ENCODE measurements at regions not wholly inside any gene's neighbourhood (a gene's known extent, or its start where the extent isn't known, plus 50 kb on each side); places are given as distances from the start of the nearest gene placed in this dataset.

DNA sequence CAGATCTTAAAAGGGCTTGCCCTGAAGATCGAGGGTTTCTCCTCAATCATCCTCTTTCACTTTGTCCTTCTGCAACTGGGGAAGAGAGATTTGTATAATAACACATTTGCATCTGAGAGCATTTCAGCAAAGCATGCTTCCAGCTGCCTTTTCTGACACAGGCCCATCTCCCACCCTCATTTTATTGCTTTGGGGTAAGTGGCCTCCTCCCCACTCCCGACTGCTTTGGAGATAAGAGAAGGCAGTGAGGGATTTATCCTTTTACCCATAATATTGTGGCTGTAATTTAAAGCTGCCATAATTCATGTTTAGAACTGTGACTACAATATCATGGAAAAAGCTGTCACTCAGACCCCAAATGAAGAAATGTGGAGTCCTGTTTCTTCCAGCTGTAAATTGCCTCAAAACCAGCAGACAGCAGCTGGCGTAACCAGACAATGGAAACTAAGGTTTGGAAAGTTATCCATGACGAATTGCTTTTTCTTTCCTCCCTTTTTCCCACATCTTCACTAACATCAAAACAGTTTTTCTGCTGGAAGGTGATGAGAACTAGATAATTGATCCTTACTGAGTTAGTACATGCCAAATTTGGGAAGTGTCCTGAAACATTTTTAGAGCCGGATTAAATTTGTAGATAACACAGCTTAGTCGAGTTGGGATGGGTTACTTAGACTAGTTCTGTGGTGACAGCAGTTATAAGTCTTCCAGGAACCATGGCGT lies 104.2 kb upstream of the PFN2 start:
- no peak for DNase-seq (ENCODE audit: low read depth in 2 of 3, low spot score in 2 of 3)

DNA sequence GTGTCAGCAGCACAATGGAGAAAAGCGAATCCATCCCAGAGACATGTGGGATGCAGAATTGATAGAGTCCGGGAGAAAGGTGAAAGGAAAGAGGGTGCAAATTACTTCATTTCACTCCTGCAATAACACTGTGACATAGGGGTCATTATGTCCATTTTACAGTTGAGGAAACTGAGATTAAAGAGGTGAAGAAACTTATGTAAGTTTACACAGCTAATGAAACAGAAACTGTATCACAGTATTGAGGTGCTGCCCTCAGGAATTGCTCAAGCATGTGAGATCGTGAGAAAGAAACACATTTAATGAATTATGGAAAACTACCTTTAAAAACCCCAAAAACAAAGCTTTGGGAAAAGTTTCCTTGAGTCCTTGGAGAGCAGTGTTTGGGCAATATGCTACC lies 103.6 kb upstream of the PFN2 start:
- no peak for DNase-seq (ENCODE audit: low read depth in 2 of 3, low spot score in 2 of 3)

DNA sequence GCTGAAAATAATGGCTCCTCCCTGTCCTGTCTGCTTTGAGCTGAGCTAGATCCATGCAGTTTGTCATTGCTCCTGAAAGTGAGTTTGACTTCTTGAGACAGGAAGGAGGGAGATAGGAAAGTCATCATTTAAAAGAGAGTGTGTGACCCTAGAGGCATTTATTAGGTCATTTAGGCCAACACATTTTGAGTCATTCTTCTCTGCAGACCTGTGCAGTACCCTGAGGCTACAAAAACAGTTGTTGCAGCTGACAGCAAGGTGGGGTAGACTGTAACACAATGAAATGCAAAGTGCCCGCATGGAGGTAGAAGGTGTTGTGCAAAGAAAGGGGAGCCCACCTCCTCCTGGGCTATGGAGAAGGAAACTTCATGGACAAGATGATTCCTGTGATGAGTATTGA lies 102.8 kb upstream of the PFN2 start:
- no peak for DNase-seq (ENCODE audit: low read depth in 2 of 3, low spot score in 2 of 3)

DNA sequence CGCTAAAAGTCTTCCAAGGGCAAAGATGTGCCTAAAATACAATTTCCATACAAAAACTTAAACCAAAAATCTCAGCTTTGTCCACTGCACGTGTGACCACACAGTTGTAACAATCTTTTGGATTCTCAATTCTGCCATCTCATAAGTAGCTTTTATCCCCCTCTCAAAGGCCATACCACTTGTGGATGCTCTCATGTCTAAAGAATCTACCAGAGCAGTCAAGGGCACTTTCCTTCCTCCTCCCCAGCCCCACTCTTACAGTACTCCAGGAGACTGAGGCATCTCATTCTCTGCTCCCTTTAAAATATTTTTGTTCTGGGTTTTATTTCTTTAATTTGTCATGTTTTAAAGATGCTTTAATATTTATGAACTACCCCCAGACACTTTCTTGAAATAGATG lies 102.3 kb upstream of the PFN2 start:
- DNase-seq (ENCODE audit: low read depth in 2 of 3, low spot score in 2 of 3) = no peak

DNA sequence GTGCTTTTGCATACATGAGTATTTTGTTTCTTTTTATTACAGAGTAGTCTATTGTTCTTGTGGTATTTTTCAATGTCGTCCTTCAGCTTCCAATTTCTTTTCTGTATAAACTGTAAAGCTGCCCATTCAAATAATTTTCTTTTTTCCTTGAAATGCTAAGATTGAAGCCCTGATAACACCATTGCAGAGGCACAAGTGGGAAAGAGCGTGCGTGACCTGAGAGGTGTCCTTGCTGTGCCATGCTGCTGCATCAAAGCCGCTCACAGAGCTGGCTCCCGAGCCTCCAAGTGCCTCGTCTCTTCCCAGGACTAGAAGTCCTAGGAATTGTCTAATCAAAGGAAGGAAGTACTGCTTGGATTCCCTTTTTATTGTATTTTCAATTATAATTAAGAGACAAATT lies 101.9 kb upstream of the PFN2 start:
- DNase-seq (ENCODE audit: low read depth in 2 of 3, low spot score in 2 of 3) = no peak

DNA sequence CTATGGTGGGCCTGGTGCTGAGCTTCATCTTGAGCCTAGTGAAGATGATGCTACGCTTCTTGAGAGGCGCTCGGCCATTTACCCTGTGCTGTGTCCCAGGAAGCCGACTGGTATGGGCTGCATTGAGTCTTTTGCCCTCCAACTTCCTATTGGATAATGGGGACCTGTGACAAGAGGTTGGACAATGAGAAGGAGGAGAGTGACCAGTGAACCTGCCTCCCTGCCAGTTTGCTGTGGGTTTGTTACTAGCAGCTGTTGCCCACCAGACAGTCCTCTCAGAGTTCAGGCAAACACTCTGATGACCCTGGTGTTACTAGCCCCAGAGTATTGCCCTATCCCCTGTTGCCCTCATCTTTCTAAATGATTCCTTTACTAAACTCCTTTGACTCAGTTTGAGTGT lies 99.6 kb upstream of the PFN2 start:
- DNase-seq (ENCODE audit: low read depth in 2 of 3, low spot score in 2 of 3) = no peak

DNA sequence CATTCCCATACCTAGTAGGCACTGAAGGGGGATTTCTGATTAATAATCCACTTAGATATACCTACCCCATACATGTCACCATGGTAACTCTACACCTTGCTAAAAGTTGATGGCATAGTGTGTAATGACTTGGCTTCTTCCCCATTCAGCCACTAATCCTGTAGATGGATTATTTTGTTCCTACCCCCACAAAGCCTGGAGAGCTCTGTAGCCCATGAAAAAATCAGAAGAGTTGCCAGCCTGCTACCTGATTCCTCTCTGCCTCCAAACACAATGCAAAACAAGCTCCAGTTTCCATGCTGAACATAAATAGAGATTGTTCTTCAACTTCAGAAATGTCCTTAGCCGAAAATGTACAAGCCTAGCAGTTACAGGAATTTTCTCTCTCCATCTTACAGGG lies 98.9 kb upstream of the PFN2 start:
- no peak for DNase-seq (ENCODE audit: low read depth in 2 of 3, low spot score in 2 of 3)

DNA sequence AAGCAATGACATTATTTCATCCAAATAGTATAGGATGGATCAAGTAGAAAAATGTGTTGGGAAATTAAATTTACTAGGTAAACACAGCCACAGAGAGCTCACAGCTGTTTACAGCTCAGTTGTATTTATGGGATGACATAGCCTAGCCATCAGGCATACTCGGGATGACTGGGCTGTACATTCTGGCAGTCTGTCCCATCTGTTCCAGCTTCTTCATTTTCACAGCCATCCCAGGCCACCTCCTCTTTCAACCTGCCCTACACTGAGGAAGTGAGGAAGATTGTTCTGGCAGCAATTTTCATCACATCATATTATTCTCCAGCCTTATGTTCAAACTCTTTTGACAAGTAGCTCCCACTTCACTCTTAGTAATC lies 98.4 kb upstream of the PFN2 start:
- no peak for DNase-seq (ENCODE audit: low read depth in 2 of 3, low spot score in 2 of 3)

DNA sequence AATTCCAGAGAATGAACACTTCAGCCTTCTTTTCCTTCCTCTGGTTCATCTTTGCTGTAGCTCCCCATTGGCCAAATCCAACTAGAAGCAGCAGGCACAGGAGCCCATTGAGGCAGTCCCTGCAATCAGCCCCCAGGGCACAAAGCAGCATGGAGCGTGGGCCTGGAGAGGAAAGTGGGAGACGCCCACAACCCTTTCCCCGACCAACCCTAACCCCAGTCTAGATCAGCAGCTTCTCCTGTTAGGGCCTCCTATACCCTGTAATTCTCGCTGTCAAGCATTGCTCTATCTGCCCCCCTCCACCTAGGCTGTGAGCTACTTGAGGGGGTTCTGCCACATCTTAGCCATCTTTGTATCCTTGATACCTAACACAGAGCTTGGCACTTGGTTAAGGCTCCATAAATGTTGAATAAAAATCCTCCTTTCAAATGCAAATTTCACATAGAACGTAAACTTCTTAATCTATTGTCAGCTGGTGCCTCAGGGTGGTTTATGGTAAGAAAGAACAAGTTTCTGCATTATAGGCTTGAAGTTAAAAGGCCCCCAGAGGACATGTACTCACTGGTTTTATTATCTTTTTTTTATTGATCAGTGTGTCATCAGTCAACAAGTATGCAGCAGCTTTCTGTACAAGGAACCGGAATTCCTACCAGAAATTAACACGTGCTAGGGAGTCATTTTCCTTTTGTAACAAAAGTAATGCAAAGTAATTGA lies 97.9 kb upstream of the PFN2 start:
- no peak for DNase-seq (ENCODE audit: low read depth in 2 of 3, low spot score in 2 of 3)

DNA sequence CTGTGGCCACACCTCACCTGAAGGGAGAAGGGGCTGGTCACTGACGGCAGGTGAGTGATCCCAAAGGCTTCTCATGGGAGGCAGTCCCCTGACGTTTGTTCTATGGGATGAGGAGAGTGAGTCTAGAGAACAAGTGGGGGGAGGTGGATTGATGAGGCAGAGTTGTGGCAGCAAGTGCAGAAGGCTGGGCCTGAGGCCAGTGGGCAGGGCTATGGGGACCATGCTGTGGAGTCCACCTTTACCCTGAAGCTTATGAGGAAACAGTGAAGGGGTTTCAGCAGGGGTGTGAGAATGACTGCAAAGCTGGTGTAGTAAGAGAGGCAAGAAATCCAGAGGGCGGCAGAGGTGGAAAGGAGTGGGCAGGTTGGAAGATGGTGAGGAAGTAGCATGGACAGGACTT lies 96.9 kb upstream of the PFN2 start:
- no peak for DNase-seq (ENCODE audit: low read depth in 2 of 3, low spot score in 2 of 3)

DNA sequence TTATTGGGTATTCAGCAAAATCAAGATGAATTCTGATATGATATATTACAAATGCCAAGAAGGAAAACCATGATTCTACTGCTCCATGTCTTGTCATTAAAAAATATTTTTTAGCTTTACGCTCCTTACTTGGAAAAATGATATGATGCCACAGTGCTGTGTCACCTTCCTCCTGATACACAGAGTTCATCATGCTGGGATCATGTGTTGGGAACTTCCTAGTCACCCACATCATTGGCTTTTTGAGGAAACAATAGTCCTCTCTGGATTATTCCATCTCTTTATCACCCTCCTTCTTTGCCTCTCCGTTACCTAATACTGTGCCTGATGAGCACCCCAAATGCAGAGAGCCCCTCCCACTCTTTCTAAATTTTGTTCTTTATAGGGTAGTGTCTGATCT lies 94.3 kb upstream of the PFN2 start:
- DNase-seq (ENCODE audit: low read depth in 2 of 3, low spot score in 2 of 3) = no peak

DNA sequence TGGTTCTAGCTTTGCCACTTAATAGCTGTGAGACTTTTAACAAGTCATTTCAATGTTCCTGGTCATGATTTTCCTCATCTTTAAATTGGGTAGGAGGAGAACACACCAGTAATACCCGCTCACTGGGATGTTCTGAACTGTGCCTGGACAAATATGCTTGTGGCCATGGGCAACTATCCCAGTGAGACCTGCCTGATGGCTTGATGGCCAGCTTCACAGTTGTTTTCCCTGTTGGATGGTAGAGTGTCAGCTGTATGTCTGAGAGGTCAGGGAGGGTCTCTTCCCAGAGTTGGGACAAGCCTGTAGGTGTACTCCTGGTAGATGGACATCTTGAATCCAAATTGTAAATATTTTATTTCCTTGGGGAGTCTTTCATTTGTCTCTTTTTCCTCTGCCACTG lies 92.5 kb upstream of the PFN2 start:
- no peak for DNase-seq (ENCODE audit: low read depth in 2 of 3, low spot score in 2 of 3)

DNA sequence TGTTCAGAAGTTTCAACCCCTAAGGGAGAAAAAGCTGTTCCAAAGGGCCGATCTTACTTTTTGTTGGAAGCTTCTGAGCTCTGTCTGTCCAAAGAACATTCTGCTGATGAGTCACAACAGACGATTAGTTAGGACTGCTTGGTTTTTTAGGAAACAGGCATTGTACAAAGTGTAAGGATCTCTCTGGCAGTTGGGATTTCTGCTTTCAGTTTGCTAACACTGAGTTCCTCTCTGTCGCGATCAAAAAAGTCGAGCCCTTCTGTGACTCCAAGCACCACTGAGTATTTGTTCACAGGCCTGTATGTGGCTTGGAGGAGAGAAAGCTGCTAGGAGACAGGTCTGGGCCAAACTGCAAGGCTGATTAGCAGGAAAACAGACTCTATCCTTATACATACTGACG lies 91.8 kb upstream of the PFN2 start:
- no peak for DNase-seq (ENCODE audit: low read depth in 2 of 3, low spot score in 2 of 3)

DNA sequence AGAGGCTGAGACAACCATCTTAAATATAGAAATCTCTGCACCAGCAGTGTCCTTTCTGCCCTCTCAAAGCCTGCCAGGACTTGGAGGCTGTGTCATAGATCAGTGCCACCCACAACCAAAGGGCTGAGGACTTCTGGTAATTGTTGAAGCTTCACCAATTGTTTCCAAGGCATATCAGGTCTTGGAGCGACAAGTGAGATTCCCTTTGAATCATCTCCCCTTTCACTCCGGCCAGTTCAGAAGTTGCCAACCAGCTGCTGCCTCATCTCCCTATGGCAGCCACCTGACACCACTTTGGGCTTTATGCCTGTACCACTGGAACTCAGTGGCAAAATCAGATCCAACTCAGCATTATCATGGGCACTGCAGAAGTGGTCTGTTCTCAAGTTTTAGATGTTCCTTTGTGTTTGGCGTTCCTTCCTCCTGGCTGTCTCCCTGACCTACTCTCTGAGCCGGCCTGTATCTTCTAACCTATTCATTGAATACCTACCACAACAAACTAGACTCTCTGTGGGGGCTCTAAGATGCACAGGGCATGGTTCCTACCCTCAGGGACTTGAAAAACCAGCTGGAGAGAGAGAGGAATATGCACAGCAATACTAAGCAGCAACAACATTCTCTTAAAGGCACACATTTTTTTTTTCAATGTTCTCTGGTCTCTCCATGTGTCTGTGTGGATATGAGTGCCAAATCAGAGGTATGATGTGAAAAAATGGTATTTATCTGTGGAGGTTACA lies 90.8 kb upstream of the PFN2 start:
- DNase-seq (ENCODE audit: low read depth in 2 of 3, low spot score in 2 of 3) = no peak

DNA sequence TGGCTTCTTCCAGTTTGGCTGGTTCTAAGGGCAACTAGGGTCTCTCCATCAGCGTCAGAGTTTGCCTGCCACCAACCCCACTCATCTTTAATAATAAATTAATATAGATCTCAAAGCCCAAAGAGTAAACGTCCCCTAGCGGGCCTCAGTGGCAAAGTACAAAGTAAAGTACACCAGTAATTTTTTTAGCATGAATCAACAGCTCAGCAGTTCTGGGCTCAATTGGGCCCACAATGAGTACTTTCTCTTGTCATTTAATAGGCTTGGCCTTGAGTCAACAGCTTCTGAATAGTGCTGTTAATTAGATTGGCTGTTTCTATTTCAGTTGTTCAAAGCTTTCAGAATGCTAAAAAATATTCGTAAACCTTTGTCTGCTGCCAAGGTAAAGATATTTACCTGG lies 89.0 kb upstream of the PFN2 start:
- no peak for DNase-seq (ENCODE audit: low read depth in 2 of 3, low spot score in 2 of 3)

DNA sequence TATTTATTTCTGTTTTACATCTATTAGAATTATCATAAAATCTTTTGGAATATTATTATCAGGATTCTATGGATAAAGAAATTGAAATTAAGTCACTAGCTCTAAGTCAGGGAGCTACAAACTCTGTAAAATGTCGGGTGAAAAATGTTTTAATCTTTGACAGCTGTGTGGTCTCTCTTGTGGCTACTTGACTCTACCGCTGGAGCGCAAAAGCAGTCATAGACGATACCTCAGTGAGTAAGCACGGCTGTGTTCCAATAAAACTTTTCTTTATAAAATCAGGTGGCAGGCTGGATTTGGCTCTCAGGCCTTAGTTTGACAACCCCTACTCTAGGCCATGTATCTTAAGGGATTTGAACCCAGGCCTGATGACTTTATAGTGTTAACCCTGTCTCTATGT lies 88.5 kb upstream of the PFN2 start:
- DNase-seq (ENCODE audit: low read depth in 2 of 3, low spot score in 2 of 3) = peak in 1 of 3 donors; percentile 51

DNA sequence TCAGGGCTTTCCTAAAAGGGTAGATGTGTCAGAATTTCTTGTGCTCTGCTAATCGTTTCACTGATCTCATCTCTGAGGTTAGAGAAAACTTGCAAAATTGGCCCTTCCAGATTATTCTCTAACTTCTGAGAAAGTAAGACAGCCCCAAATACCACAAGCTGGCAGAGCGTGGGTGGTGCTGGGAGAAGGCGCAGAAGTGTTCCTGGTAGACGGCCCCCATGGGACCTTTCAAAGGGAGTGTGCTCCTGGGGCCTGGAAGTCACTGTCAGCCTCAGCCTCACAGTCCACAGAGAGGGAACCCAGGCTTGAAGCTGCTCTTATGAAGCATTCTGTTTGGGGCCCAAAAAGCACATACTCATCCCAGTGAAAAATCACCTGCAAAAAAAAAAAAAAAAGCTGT lies 86.5 kb upstream of the PFN2 start:
- DNase-seq (ENCODE audit: low read depth in 2 of 3, low spot score in 2 of 3) = no peak

DNA sequence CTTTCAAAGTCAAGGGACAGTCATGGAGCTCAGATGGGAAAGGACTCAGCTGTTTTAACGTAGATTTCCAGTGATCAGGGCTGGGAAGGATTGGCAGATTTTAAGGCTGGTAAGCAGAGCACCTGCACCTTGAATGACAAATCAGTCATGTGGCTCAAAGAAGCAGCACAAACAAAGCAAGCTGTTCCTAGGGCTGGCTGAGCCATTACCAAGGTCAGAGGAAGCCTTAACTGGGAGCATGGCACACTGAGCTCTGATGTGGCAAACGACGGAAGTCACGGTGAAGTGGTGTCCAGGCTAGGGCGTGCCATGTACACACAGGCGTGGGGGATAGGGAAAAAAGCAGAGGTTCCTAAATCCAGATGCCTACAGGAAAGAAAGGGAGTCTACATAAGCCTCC lies 84.6 kb upstream of the PFN2 start:
- no peak for DNase-seq (ENCODE audit: low read depth in 2 of 3, low spot score in 2 of 3)

DNA sequence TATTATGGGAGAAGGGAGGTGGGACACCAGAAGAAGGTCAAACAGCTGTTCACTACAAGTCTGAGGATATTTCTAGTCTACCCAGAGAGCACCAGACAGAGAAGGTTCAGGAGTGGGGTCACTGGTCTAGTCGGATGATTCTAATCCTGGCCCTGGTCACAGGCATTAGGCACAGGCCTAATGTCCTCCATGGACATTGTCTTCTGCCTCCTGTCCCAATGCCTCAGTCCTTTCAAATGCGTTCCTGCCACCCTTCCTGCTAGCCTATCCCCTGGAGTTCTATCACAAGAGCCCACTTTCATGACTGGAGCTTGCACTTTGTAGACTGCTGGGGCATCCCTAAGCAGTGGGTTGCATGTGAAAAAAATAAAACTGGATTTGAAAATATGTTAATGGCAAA lies 83.9 kb upstream of the PFN2 start:
- DNase-seq (ENCODE audit: low read depth in 2 of 3, low spot score in 2 of 3) = no peak

DNA sequence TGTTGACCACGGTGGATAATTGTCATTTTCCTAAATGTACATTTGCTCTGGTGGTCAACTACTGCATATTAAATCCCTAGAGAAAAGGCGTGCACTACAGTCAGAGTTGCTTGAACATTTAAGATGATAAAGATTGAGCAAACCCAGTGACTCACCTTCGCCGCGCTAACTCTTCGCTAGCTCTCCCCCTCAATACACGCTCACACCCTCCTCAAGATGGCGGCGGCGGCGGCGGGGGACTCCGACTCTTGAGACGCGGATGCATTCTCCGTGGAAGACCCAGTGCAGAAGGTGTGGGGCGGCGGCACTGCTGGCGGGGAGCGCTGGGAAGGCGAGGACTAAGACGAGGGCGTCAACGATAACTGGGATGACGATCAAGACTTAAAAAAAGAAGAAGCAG lies 79.8 kb upstream of the PFN2 start:
- no peak for DNase-seq (ENCODE audit: low read depth in 2 of 3, low spot score in 2 of 3)

DNA sequence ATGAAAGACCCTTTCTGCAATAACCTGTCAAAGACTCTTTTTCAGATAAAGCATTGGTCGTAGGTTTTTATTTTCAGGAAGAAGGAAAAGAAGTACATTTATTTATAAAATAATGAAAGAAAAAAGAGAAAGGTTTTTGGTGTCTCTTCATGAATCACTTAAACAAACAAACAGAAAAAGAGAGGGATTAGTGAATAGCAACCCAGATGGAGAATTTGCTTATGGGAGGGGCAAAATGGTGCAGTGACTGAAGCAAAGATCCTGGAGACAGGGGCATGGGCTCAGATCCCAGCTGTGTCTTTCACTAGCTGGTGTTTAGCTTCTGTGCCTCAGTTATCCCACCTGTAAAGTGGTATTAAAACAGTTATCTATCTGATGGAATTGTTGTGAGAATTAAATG lies 78.6 kb upstream of the PFN2 start:
- no peak for DNase-seq (ENCODE audit: low read depth in 2 of 3, low spot score in 2 of 3)

DNA sequence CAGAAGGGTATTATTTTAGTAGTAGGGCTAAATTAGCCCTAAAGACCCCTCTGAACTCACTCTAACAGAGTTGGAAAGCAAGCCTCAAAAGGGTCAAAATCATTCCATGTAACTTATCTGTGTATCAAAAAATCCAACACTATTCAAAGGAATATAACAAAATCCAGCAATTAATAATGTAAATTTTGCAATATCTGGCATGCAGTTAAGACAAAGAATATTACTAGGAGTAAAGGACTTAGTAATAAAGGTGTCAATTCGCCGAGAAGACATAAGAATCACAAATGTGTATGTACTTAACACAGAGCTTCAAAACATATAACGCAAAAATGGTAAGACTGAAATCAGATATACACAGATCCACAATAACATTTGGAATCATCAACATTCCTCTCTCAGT lies 71.2 kb upstream of the PFN2 start:
- no peak for DNase-seq (ENCODE audit: low read depth in 2 of 3, low spot score in 2 of 3)

Measured in hematopoietic multipotent progenitor cell (in vitro differentiated cells).